ENCODE measurements at regions not wholly inside any gene's neighbourhood (a gene's known extent, or its start where the extent isn't known, plus 50 kb on each side); places are given as distances from the start of the nearest gene placed in this dataset.
"Not testable (repeated sequence)": the region's sequence is repeated elsewhere in the genome, so short reads cannot be mapped to it uniquely, and the experiment has no call there.

DNA sequence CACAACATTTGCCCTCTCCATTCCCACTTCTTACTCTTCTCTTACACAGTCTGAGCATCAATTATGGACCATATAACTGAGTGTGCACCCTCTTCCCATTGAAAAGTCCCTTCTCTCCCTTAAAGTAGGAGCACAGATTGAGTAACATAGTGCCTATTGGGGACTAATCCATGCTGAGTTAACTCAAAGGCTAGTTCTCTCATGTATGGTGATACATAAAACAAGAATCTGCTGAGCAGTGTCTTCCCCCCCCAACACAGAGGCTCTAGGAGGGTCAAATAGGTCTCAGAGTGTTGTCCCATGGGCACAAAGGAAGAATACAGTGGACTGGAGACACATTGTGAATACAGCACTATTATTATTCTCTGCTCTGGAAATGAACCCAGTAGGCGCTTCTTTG, 274.6 kb upstream of the BOD1L1 start:
- DNase-seq, result no peak

DNA sequence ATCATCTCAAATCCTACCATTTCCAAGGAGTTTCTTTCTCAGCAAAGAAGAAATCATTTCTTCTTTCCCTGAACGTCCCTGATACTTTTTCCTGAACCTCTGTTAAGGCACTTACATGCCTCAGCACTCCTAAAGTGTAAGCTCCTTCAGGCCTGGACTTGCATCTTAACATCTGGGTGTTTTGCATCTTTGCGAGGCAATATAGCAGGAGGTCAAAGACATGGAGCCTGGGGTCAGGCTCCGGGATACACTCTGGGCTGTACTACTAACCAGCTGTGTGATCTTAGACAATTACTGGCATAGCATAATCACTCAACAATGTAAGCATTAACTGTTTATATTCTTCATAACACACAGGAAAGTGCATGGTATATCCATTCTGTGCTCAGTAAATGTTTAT, 275.5 kb upstream of the BOD1L1 start:
- no peak for DNase-seq

GRCh38 chr4:13903901-13904300, 276.4 kb upstream of the BOD1L1 start:
- no peak for DNase-seq

GRCh38 chr4:13905543-13905942, 278.0 kb upstream of the BOD1L1 start:
- peak in 1 of 3 donors; percentile 61 for DNase-seq

DNA sequence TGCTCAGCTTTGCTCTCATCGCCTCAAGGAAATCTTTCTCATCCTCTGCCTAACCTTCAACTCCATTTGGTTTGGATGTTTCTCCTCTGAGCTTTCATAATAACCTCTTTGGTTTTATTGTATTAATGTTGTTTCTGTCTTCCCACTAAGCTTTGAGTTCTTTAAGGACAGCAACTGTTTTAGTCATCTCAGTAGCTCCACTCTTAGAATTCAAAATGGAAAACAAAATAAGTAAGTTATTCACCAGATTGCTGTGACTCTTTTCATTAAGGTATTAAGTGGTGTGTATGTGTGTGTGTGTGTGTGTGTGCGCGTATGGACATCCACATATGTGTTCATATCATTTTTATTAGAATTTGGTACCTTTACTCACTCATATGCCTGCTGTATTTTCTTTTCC, 279.2 kb upstream of the BOD1L1 start:
- DNase-seq, result no peak

GRCh38 chr4:13907255-13907751, 279.8 kb upstream of the BOD1L1 start:
- peak in 1 of 3 donors; percentile 95 for DNase-seq

- DNase-seq, result no peak
These were observed 280.9 kb upstream of the BOD1L1 start for GRCh38 chr4:13908455-13908854.

GRCh38 chr4:13910556-13910955, 283.0 kb upstream of the BOD1L1 start:
- DNase-seq, result no peak

- no peak for DNase-seq
These were observed 283.7 kb upstream of the BOD1L1 start for GRCh38 chr4:13911256-13911655.

GRCh38 chr4:13912436-13912925, 285.0 kb upstream of the BOD1L1 start:
- no peak for DNase-seq

DNA sequence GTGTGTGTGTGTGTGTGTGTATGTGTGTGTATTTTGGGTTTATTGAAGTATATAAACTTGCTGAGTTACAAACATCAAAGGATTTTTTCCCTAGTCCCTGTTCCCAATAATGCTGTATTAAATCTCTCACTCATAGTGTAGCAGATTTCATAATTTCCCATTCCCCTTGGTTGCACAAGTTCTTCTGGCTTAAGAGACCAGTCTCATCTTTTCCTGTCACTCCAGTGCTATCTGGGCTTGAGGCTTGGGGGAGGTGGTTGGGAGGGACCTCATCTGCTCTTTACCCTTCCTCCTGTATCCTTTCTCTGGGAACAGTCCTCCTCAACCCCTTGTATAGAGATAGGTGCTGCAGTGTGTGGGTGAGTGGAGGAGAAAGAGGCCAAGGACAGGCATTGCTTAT, 285.4 kb upstream of the BOD1L1 start:
- no peak for DNase-seq

DNA sequence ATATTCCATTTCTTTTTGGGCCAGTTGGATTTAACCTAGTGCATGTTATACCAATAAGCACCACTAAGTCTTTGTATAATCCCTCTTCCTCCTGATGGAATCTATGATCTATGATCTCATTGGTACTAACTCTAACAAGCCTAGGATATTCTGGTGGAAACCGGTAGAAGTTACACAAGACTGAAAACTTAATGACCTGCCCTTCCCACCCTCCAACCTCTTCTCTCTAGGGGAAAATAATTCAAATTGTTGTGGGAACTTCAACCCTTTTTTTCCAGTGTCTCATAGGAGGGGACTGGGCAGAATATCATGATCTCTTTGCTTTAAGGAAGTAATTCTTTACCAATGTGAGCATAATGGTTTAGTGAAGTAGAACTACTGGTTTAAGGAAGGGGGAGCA, 289.5 kb upstream of the BOD1L1 start:
- peak in 1 of 3 donors; percentile 79 for DNase-seq

DNA sequence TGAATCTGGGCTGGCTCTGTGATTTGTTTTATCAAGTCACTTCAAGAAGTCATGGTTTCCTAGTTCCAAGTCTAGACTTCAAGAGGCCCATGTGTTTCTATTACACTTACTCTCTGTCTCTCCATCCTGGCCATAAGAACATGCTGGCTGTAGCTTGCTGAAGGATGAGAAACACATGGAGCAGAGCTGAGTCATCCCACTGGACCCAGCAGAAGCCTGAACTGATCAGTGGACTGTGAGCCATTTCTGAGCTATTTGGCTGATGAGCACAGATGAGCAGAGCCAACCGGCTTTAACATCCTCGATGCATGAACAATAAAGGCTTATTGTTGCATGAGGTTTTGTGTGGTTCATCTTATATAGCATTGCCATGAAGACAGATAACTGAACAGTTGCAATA, 290.6 kb upstream of the BOD1L1 start:
- DNase-seq, result peak; percentile 83 to 97 (median 89)

GRCh38 chr4:13918991-13919441, 291.5 kb upstream of the BOD1L1 start:
- DNase-seq, result peak; percentile 79 to 95 (median 87)

GRCh38 chr4:13920111-13920875, 292.8 kb upstream of the BOD1L1 start:
- DNase-seq, result peak in 2 of 3 donors; percentile 13 to 26

DNA sequence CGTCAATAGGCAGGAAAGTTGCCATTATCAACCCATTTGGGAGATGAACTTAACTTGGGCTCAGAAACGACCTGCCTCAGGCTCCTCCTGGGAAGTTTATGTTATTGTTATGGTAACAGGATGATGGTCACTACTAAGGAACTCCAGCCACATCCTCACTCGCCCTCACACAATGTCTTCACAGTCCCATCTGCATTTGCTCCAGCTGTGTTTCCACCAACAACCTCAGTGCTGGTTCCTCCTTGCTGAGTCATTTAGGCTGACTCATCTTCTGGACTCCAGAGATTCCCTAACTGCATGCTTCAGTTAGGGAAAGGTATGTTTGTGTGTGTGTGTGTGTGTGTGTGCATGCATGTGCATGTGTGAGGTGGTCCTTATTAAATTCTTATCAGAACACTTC, 293.4 kb upstream of the BOD1L1 start:
- peak; percentile 81 to 99 (median 88) for DNase-seq

- peak in 1 of 3 donors; percentile 9 for DNase-seq
These were observed 294.3 kb upstream of the BOD1L1 start for GRCh38 chr4:13921805-13922204.

DNA sequence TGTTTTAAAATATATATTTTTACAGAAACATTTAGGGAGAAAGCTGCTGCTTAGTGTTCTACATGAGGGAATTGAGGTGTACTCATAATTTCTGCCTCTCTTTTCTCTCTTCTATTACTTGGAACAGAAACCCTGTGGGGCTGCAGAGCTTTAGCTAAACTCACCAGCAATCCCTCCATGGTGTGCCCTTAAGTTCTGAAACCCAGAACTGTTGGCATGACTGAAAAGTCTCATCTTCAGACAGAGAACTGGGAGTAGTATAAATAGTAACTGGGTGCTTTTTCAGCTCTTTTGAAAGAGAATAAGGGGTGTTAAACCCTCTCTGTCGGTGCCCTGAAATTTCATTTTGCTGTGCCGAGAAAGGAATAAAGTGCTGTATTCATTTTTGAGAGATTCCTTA, 294.9 kb upstream of the BOD1L1 start:
- no peak for DNase-seq

DNA sequence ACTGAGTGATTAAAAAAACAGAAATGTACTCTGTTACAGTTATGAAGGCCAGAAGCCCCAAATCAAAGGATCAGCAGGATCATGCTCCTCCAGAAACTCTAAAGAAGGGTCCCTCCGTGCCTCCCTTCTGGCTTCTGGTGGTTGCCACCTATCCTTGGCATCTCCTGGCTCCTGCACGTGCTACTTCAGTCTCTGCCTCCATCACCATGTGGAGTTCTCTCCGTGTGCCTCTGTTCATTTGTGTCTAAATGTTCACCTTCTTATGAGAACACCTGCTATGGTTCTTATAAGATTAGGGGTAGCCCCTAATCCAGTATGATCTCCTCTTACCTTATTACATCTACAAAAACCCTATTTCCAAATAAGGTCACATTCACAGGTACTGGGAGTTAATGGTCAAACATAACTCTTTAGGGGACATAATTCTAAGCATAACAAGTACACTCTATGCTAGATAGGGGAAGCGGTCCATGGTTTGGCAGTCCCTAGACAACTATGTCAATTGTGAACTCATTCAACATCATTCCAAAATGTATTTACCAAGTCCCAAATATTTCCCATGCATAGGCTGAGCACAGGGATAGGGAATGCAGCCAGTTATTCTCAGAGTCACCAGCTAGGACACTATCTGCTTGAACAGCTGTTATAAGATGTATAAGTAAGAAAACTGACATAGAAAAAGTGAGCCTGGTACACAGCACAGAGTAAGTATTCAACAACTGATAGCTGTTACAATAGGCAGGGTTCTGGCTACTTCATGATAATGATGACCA, 295.5 kb upstream of the BOD1L1 start:
- no peak for DNase-seq

- DNase-seq, result not testable (repeated sequence)
These were observed 297.4 kb upstream of the BOD1L1 start for GRCh38 chr4:13924900-13925299.

DNA sequence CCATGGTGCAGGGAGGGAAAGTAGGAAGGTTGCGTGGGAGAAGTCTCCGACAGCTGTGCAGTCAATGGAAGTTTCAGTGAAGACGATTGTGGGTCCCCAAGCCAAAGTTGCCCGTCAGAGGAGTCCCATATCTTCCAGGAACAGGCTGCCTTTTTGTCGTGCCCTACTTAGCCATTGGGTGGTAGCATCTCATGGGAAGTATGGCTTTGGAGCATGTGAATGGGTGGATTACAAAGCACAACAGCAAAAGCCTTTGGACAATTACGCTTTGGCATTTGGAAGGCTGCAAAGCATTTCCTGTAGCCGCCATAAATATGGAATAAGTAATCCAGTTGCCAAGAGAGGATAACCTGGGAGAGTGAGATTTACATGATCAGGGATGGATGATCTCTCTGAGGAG, 300.7 kb upstream of the BOD1L1 start:
- no peak for DNase-seq

DNA sequence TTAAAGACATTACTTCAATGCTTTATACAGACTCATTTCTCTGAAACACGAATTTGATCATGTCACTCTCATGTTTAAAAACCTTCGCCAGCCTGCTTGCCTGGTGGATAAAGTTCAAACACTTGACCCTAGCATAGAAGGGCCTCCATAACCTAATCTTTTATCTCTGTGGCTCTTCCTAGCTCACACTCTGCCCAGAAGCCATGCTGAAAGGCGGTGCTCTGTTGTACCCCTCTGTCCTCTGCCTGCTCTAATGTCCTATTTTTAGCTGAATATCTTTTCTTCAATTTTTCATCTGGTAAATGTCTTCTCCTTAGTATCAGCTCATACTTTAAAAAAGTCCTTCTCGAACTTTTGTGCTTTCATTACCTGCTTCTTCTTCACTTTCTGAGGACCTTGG, 302.6 kb upstream of the BOD1L1 start:
- no peak for DNase-seq

DNA sequence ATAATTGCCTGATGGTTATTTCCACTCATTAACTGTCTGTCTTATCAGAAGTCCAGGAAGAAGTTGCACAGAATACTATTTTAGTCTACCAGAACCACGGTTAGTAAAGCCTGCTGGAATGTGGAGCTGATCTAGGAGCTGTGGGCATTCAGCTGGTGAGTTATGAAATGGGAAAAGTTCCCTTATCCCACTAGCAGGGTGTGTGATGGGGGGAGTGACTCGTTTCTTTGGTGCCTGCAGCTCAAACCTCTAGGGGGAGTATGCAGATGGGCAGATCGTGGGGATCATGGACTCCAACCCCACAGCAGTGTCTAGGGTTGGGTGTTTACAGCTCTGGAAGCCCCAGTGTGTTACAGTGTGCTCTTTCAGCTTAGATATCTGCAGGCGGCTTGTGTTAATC, 305.7 kb upstream of the BOD1L1 start:
- DNase-seq, result no peak

Measured in muscle of back (tissue), 3 donors.